ENCODE measurements at regions not wholly inside any gene's neighbourhood (a gene's known extent, or its start where the extent isn't known, plus 50 kb on each side); places are given as distances from the start of the nearest gene placed in this dataset.

DNA sequence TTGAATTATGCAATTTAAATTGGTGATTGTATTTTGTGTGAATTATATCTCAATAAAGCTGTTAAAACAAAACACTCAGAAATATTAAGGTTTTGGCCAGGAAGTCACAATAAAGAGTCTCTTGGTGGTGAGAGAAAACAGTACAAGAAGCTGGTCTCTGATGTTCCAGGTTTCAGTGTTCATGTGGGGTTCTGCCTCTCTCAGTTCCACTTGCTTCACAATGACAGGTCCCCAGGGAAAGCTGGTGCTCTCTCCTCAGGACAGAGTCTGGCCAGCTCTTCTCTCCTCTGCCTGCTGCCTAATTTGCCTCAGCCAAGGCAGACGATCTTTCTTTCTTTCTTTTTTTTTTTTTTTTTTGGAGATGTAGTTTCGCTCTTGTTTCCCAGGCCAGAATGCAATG lies 342.9 kb upstream of the PLXNA2 start:
- Mint-ChIP-seq H3K27ac (no peak overlapping the region), H3K27me3 (ENCODE audit: insufficient read depth) (peaks cover 6% of the 10 kb centered on the region), H3K4me1 (peaks cover 25% of the 10 kb centered on the region), H3K36me3 (ENCODE audit: low read depth) (no peaks in the 10 kb centered on the region), H3K9me3 (no peaks in the 10 kb centered on the region), H3K4me3 (no peak overlapping the region)
- Histone ChIP-seq H3K36me3 (ENCODE audit: control insufficient read depth, insufficient read depth, low read length) (no peaks in the 10 kb centered on the region), H3K9ac (ENCODE audit: extremely low read depth, low read length, poor library complexity, severe bottlenecking) (no peak overlapping the region), H3K4me3 (ENCODE audit: low read length) (no peak overlapping the region), H3K9me3 (ENCODE audit: control insufficient read depth, low read length) (no peaks in the 10 kb centered on the region), H3K27me3 (ENCODE audit: control insufficient read depth, insufficient read depth, low read length, poor library complexity, severe bottlenecking) (no peaks in the 10 kb centered on the region), H3K4me1 (ENCODE audit: control insufficient read depth, insufficient read depth, low read length) (peaks cover 26% of the 10 kb centered on the region), H3K27ac (ENCODE audit: low read depth, low read length) (no peak overlapping the region)
- DNase-seq: no peak
- TF ChIP-seq, protein P1, sequence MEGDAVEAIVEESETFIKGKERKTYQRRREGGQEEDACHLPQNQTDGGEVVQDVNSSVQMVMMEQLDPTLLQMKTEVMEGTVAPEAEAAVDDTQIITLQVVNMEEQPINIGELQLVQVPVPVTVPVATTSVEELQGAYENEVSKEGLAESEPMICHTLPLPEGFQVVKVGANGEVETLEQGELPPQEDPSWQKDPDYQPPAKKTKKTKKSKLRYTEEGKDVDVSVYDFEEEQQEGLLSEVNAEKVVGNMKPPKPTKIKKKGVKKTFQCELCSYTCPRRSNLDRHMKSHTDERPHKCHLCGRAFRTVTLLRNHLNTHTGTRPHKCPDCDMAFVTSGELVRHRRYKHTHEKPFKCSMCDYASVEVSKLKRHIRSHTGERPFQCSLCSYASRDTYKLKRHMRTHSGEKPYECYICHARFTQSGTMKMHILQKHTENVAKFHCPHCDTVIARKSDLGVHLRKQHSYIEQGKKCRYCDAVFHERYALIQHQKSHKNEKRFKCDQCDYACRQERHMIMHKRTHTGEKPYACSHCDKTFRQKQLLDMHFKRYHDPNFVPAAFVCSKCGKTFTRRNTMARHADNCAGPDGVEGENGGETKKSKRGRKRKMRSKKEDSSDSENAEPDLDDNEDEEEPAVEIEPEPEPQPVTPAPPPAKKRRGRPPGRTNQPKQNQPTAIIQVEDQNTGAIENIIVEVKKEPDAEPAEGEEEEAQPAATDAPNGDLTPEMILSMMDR (conservative IDR thresholded peaks at IDR 0.05): no peak
- WGBS, 2 experiments (ENCODE audit: insufficient coverage in 1 of 2, insufficient read length in 1 of 2): 20 to 83% methylated on average over 1 to 2 of the region's 2 CpGs

DNA sequence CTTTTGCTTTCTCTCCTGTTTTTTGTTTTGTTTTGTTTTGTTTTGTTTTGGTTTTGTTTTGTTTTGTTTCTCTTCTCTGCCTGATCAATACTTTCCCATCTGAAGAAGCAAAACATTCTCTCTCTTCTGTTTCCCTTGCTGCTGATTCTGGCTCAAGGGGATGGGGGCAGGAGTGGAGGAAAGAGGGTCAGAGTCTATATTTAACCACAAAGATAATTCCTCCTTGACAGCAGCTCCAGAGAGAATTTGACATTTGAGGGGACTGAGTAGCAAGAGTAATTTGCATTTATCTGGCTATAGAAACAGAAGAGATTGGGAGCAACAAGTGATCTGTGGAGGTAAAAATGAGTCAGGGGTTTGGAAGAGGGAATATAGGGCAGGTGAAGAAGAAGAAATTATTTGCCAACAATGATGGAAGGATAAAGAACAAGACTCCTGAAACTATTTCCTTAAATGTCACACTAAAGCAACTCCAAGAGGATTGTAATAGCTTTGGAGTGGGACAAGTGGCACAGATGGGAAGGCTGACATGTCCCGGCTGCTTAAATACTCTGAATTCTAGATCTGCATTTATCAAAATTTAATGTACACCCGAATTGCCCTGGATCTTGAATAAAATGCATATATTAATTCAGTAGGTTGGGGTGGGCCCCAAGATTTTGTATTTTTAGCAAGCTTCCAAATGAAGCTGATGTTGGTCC lies 349.3 kb upstream of the PLXNA2 start:
- no peak overlapping the region for H3K4me3 ChIP-seq (ENCODE audit: low read length)
- no peaks in the 10 kb centered on the region for H3K4me1 ChIP-seq (ENCODE audit: control insufficient read depth, insufficient read depth, low read length)
- no peaks in the 10 kb centered on the region for H3K36me3 ChIP-seq (ENCODE audit: control insufficient read depth, insufficient read depth, low read length)
- Mint-ChIP-seq H3K4me1 (peaks cover 2% of the 10 kb centered on the region), H3K9me3 (no peaks in the 10 kb centered on the region), H3K36me3 (ENCODE audit: low read depth) (no peaks in the 10 kb centered on the region), H3K4me3 (no peak overlapping the region), H3K27ac (no peak overlapping the region), H3K27me3 (ENCODE audit: insufficient read depth) (peaks cover 6% of the 10 kb centered on the region)
- H3K27me3 ChIP-seq (ENCODE audit: control insufficient read depth, insufficient read depth, low read length, poor library complexity, severe bottlenecking): no peaks in the 10 kb centered on the region
- TF ChIP-seq, protein P1 (conservative IDR thresholded peaks at IDR 0.05): no peak
- H3K27ac ChIP-seq (ENCODE audit: low read depth, low read length): no peak overlapping the region
- DNase-seq: no peak
- no peaks in the 10 kb centered on the region for H3K9me3 ChIP-seq (ENCODE audit: control insufficient read depth, low read length)
- 91% methylated on average over 2 of the region's 2 CpGs; no CpG with 5 or more reads in 1 of the 2 experiments for WGBS, 2 experiments (ENCODE audit: insufficient coverage in 1 of 2, insufficient read length in 1 of 2)
- H3K9ac ChIP-seq (ENCODE audit: extremely low read depth, low read length, poor library complexity, severe bottlenecking): no peak overlapping the region

DNA sequence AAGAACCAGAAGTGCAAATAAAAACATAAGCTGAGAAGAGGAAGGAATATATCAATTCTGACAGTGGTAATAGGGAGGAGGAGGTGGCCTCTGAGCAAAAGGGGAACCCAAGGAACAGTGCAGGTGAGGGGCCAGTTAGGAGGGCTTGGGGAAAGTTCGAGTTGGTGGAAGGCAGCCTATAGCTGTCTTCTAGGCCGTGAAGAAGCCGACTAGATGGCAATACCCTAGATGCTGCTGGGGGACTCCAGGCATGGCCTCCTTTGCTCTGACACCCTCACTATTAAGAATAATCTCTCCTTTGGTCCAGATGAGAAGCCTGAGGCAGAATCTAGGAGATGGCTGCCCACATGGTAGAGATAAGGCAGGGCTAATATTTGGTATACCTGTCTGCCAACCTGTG lies 351.1 kb upstream of the PLXNA2 start:
- Histone ChIP-seq H3K27ac (ENCODE audit: low read depth, low read length) (no peak overlapping the region), H3K27me3 (ENCODE audit: control insufficient read depth, insufficient read depth, low read length, poor library complexity, severe bottlenecking) (no peaks in the 10 kb centered on the region), H3K9ac (ENCODE audit: extremely low read depth, low read length, poor library complexity, severe bottlenecking) (no peak overlapping the region), H3K36me3 (ENCODE audit: control insufficient read depth, insufficient read depth, low read length) (no peaks in the 10 kb centered on the region), H3K4me1 (ENCODE audit: control insufficient read depth, insufficient read depth, low read length) (peaks cover 6% of the 10 kb centered on the region), H3K4me3 (ENCODE audit: low read length) (no peak overlapping the region), H3K9me3 (ENCODE audit: control insufficient read depth, low read length) (no peaks in the 10 kb centered on the region)
- no peak overlapping the region for H3K27ac Mint-ChIP-seq
- H3K36me3 Mint-ChIP-seq (ENCODE audit: low read depth): no peaks in the 10 kb centered on the region
- no peak overlapping the region for H3K4me3 Mint-ChIP-seq
- TF ChIP-seq, protein P1 (conservative IDR thresholded peaks at IDR 0.05): no peak
- no peaks in the 10 kb centered on the region for H3K9me3 Mint-ChIP-seq
- H3K4me1 Mint-ChIP-seq: peaks cover 17% of the 10 kb centered on the region
- H3K27me3 Mint-ChIP-seq (ENCODE audit: insufficient read depth): peaks cover 6% of the 10 kb centered on the region
- no peak for DNase-seq
- 94 to 100% methylated on average over 1 to 3 of the region's 3 CpGs for WGBS, 2 experiments (ENCODE audit: insufficient coverage in 1 of 2, insufficient read length in 1 of 2)

All from endodermal cell (in vitro differentiated cells).